ENCODE measurements at regions not wholly inside any gene's neighbourhood (a gene's known extent, or its start where the extent isn't known, plus 50 kb on each side); places are given as distances from the start of the nearest gene placed in this dataset.

DNA sequence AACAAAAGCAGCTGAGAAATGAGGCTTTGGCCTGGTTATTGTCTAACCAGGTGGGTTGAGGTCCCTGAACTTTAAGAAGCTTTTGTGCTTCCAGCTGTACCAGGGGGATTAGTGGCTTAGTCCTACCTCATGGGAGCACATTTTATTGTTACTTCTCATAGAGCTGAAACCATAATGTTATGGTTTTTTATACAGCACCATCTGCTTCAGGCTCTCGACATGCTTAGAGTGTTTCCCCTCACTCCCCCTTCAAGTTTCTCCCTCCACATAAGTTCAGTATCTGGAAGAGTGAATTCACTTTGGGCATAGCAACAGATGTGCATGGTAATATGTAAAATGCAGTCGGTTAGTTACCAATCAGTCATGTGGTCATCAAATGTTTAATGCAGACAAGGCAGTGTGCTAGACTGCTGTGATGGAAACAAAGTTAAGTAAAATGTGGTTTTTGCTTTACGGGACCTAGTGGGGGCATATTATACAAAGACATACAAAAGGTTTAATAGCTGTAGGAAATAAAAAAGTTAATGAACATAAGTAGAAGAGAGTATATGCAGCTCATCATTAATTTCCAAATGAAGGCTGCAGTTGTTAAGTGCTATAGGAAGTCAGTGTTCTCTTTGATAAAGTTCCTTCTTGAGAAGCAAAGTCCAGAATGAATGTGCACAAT lies 95.9 kb upstream of the SPRY4 start:
- TF ChIP-seq, protein P1, sequence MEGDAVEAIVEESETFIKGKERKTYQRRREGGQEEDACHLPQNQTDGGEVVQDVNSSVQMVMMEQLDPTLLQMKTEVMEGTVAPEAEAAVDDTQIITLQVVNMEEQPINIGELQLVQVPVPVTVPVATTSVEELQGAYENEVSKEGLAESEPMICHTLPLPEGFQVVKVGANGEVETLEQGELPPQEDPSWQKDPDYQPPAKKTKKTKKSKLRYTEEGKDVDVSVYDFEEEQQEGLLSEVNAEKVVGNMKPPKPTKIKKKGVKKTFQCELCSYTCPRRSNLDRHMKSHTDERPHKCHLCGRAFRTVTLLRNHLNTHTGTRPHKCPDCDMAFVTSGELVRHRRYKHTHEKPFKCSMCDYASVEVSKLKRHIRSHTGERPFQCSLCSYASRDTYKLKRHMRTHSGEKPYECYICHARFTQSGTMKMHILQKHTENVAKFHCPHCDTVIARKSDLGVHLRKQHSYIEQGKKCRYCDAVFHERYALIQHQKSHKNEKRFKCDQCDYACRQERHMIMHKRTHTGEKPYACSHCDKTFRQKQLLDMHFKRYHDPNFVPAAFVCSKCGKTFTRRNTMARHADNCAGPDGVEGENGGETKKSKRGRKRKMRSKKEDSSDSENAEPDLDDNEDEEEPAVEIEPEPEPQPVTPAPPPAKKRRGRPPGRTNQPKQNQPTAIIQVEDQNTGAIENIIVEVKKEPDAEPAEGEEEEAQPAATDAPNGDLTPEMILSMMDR (IDR thresholded peaks at IDR 0.05; ENCODE audit: extremely low read depth in 1 of 2, insufficient read depth in 1 of 2, low read depth in 1 of 2, low read length in 2 of 2), result no peak
- TF ChIP-seq EZH2 (IDR thresholded peaks at IDR 0.05; ENCODE audit: borderline replicate concordance, low read depth, low read length, severe bottlenecking), result no peak
- TF ChIP-seq POLR2AphosphoS5 (IDR thresholded peaks at IDR 0.05; ENCODE audit: insufficient read depth, low read depth, low read length), result no peak
